ENCODE measurements at regions not wholly inside any gene's neighbourhood (a gene's known extent, or its start where the extent isn't known, plus 50 kb on each side); places are given as distances from the start of the nearest gene placed in this dataset.

GRCh38 chr18:56337507-56337906 lies 300.9 kb downstream of the TXNL1 start:
- no peaks in the 10 kb centered on the region for H3K36me3 ChIP-seq (ENCODE audit: low read depth, missing control alignments)
- H3K4me1 ChIP-seq: no peaks in the 10 kb centered on the region
- no peaks in the 10 kb centered on the region for H3K9me3 ChIP-seq
- intact Hi-C loops (cut with DNase I; ENCODE audit: low total_unique reads): no loop called here
- no peaks in the 10 kb centered on the region for H3K27me3 ChIP-seq
- DNase-seq: no peak
- WGBS, 2 donors: 80 to 86% methylated on average over 4 of the region's 4 CpGs
- no peak overlapping the region for H3K27ac ChIP-seq
- no peak overlapping the region for H3K4me3 ChIP-seq
- TF ChIP-seq POLR2A (IDR thresholded peaks at IDR 0.05): no peak
- no peak for TF ChIP-seq CTCF (IDR thresholded peaks at IDR 0.05)

GRCh38 chr18:56333839-56334238 lies 304.6 kb downstream of the TXNL1 start:
- H3K4me1 ChIP-seq: no peaks in the 10 kb centered on the region
- H3K4me3 ChIP-seq: no peak overlapping the region
- H3K27ac ChIP-seq: no peak overlapping the region
- no peak for DNase-seq
- 89 to 93% methylated on average over 2 of the region's 2 CpGs for WGBS, 2 donors
- no peak for TF ChIP-seq POLR2A (IDR thresholded peaks at IDR 0.05)
- no peak for TF ChIP-seq CTCF (IDR thresholded peaks at IDR 0.05)
- no peaks in the 10 kb centered on the region for H3K9me3 ChIP-seq
- no peaks in the 10 kb centered on the region for H3K36me3 ChIP-seq (ENCODE audit: low read depth, missing control alignments)
- intact Hi-C loops (cut with DNase I; ENCODE audit: low total_unique reads): no loop called here
- no peaks in the 10 kb centered on the region for H3K27me3 ChIP-seq

DNA sequence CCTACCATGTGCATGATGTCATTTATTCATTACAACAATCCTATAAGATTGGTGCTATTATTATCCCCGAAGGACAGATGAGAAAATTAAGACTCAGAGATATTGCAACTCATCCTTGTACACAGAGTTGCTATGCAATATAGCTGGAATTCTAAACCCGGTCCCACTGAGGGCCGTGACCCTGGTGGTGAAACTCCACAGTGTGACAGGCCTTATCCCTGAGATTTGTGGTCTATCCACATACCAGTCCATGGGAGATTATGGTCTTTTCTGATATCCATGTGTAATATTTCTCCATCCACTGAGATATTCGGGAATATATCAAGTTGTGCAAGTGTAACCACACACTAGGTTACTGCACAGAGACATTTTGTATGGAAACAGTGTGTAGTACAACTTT lies 305.2 kb downstream of the TXNL1 start:
- Histone ChIP-seq H3K9me3 (no peaks in the 10 kb centered on the region), H3K4me1 (no peaks in the 10 kb centered on the region), H3K27ac (no peak overlapping the region), H3K4me3 (no peak overlapping the region), H3K27me3 (no peaks in the 10 kb centered on the region), H3K36me3 (ENCODE audit: low read depth, missing control alignments) (no peaks in the 10 kb centered on the region)
- DNase-seq: no peak
- TF ChIP-seq CTCF (IDR thresholded peaks at IDR 0.05): no peak
- no peak for TF ChIP-seq POLR2A (IDR thresholded peaks at IDR 0.05)
- intact Hi-C loops (cut with DNase I; ENCODE audit: low total_unique reads): no loop called here
- 84 to 90% methylated on average over 4 of the region's 4 CpGs for WGBS, 2 donors

DNA sequence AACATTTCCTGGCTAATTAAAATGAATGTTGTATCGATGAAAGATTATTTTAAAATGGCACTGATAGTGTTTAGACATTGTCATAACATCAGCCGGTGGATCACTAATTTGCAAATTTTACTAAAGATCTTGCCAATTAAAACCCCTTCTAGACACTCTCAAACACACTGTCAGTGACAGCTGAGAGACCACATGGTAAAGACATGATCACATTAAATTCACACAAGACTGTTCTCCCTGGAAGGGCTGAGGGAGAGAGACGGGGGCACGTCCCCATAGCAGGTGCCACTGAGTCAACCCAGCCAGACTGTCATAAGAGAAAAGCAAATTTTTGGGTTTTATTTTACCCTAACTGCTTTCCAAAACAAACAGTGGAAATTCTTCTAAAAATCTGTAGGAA lies 306.0 kb downstream of the TXNL1 start:
- DNase-seq: no peak
- WGBS, 2 donors: 76 to 84% methylated on average over 4 of the region's 4 CpGs
- Histone ChIP-seq H3K9me3 (no peaks in the 10 kb centered on the region), H3K27ac (no peak overlapping the region), H3K4me1 (no peaks in the 10 kb centered on the region), H3K27me3 (no peaks in the 10 kb centered on the region), H3K4me3 (no peak overlapping the region), H3K36me3 (ENCODE audit: low read depth, missing control alignments) (no peaks in the 10 kb centered on the region)
- no peak for TF ChIP-seq CTCF (IDR thresholded peaks at IDR 0.05)
- TF ChIP-seq POLR2A (IDR thresholded peaks at IDR 0.05): no peak
- intact Hi-C loops (cut with DNase I; ENCODE audit: low total_unique reads): no loop called here

DNA sequence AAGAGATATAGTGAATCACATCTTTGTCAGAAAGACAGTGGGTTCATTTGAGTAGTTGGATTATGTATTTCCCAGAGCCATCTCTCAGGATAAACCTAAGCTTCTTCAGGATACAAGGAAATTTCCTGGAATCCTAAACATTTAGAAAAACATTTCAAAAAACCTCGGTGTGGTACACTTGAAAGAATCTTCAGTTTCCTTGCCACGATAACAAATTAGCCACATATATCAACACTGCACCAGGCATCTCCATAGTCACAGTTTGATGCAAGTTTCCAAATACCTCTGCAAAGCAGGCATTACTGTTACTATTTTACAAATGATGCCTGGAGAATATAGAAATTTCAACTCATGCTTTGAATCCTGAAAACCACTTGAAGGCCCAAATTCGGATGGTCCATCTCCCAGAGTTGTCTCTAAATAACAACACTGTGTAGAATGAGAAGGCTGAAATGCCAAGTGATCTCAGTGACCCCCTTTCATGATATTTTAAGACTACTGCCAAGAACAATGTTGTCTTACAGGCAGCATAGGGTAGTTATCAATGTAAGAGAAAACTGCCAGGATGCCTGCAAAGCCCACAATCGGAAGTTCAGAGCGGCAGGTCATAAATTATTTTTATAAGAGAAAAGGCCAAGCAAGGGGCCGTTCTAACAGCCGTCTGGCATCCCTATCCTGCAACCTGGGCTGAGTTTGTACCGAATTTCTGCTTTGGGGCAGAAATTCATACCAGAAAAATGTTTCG lies 307.9 kb downstream of the TXNL1 start:
- peaks cover 7% of the 10 kb centered on the region for H3K4me1 ChIP-seq
- TF ChIP-seq CTCF (IDR thresholded peaks at IDR 0.05) (no peak), POLR2A (IDR thresholded peaks at IDR 0.05) (no peak)
- H3K36me3 ChIP-seq (ENCODE audit: low read depth, missing control alignments): no peaks in the 10 kb centered on the region
- no peaks in the 10 kb centered on the region for H3K9me3 ChIP-seq
- no peak overlapping the region for H3K27ac ChIP-seq
- H3K4me3 ChIP-seq: no peak overlapping the region
- WGBS, 2 donors: 51 to 52% methylated on average over 9 of the region's 9 CpGs
- intact Hi-C loops (cut with DNase I; ENCODE audit: low total_unique reads): no loop called here
- no peak for DNase-seq
- no peaks in the 10 kb centered on the region for H3K27me3 ChIP-seq
